HUES48 (cell line): ENCODE measurements at regions not wholly inside any gene's neighbourhood (a gene's known extent, or its start where the extent isn't known, plus 50 kb on each side); places are given as distances from the start of the nearest gene placed in this dataset.

Experiments
- H3K27ac ChIP-seq: one replicate; pipeline ENCODE4 v1.7.0; 2013; ENCODE audit warnings: low read depth, low read length, inconsistent platforms
- H3K27me3 ChIP-seq: 2 replicates; pipeline ENCODE4 v1.6.1; 2013; ENCODE audit warnings: mild to moderate bottlenecking, low read length; ENCODE audit not compliant: control insufficient read depth, insufficient read depth
- H3K36me3 ChIP-seq: 2 replicates; pipeline ENCODE4 v1.6.1; 2013; ENCODE audit warnings: low read length; ENCODE audit not compliant: control insufficient read depth, insufficient read depth
- H3K4me1 ChIP-seq: 2 replicates; pipeline ENCODE4 v1.6.1; 2013; ENCODE audit warnings: mild to moderate bottlenecking, low read length; ENCODE audit not compliant: control insufficient read depth, insufficient read depth
- H3K4me3 ChIP-seq: 2 replicates; pipeline ENCODE4 v1.5.1; 2013; ENCODE audit warnings: mild to moderate bottlenecking, low read depth, low read length
- H3K9ac ChIP-seq: 2 replicates; pipeline ENCODE4 v1.6.1; 2013; ENCODE audit warnings: mild to moderate bottlenecking, low read depth, low read length, moderate library complexity
- H3K9me3 ChIP-seq: 2 replicates; pipeline ENCODE4 v1.6.1; 2013; ENCODE audit warnings: low read length; ENCODE audit not compliant: control insufficient read depth, insufficient read depth

DNA sequence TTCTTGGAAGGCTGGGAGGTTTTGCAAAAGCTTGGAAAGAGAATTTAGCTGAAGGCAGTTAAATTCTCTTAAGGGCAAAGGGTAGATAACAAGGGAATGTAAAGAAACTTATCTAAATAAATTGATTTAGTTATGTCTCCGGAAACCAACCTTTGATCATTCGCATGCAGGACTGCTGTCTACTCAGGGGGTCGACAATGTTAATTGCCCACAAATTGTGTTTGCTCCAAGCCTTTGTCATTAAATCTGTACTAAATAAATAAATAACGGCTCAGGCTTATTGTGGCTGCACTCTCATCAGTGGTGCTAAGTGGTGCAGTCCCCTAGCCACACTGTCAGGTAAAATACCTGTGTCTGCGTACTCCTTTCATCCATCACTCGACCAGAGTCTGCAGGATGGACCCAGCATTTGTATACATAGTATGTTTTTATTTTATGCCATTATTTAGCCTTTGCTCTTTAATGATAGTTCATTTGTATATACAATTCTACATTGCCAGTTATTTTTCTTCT, 497.4 kb upstream of the RASGRP1 start:
- Histone ChIP-seq H3K36me3 (no peaks in the 10 kb centered on the region), H3K27ac (no peak overlapping the region), H3K4me3 (no peak overlapping the region), H3K9me3 (peaks cover 5% of the 10 kb centered on the region; the same call in 1 of the 2 replicates), H3K9ac (no peak overlapping the region), H3K27me3 (no peaks in the 10 kb centered on the region), H3K4me1 (peaks cover 19% of the 10 kb centered on the region; the same call in 1 of the 2 replicates)

DNA sequence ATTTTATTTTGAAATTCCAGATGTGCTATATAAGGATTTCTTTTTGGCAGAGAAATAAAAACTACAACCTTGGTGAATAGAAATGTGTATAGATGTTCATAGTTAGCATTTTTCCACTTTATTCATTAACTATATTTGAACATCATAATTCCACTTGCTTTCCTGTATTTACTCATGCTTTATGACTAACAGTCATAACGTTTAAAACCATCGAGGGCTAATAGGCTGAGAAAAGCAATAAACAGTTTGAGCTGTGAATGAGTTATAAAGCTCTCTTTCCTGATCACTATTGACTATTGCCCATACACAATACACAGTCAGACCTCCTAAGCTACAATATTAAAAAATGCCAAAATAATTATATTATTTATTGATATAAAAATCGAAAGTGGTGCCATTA, 502.1 kb upstream of the RASGRP1 start:
- Histone ChIP-seq H3K9me3 (peaks cover 5% of the 10 kb centered on the region; the same call in 1 of the 2 replicates), H3K27ac (no peak overlapping the region), H3K4me1 (peaks cover 10% of the 10 kb centered on the region; the same call in 1 of the 2 replicates), H3K4me3 (no peak overlapping the region), H3K27me3 (no peaks in the 10 kb centered on the region), H3K9ac (no peak overlapping the region), H3K36me3 (no peaks in the 10 kb centered on the region)

DNA sequence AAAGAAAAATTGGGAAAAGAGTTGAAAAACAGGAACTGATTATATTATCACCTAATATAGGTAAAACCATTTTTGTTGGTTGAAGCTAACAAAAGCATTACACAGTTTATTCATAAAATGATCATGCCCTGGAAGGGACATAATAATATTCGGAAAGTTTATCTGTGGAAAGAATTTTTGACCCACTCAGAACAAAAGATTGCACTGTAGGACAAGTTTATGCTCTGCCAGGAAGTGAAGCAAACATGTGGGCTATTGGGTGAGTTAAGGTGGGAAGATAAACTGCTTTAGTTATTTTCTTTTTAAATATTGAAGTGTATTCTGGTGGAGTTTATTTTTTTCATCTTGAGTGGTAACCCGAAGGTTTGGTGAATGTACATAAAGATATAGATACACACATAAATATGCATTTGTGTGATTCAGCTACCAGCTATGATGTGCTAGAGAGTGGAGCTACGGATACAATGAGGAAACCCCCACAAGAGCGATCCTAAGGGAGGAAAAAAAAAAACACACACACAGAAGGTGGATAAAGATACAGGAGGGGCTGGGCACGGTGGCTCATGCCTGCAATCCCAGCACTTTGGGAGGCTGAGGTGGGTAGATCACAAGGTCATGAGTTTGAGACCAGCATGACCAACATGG, 506.4 kb upstream of the THBS1 start:
- Histone ChIP-seq H3K4me1 (no peaks in the 10 kb centered on the region), H3K9me3 (no peaks in the 10 kb centered on the region), H3K9ac (no peak overlapping the region), H3K27me3 (no peaks in the 10 kb centered on the region), H3K4me3 (no peak overlapping the region), H3K36me3 (no peaks in the 10 kb centered on the region), H3K27ac (no peak overlapping the region)

DNA sequence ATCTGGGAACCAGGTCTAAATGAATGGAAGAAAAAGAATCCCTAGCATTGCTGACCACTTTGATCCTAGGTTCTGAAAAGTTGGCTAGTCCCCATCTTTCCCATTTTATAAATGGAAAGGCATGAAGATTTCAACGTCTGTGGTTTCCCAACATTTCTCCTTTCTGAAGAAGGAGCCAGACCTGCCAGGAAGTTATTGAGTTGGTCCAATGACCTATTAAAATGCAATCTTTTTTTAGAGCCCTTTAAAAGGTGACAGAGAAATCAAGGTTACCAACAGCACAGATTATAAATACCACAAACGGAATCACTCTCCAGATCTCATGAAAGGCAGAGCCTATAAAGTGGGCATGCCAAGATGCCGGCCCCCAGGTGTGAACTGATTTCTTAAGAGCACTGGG, 505.6 kb upstream of the THBS1 start:
- no peak overlapping the region for H3K9ac ChIP-seq
- no peak overlapping the region for H3K4me3 ChIP-seq

DNA sequence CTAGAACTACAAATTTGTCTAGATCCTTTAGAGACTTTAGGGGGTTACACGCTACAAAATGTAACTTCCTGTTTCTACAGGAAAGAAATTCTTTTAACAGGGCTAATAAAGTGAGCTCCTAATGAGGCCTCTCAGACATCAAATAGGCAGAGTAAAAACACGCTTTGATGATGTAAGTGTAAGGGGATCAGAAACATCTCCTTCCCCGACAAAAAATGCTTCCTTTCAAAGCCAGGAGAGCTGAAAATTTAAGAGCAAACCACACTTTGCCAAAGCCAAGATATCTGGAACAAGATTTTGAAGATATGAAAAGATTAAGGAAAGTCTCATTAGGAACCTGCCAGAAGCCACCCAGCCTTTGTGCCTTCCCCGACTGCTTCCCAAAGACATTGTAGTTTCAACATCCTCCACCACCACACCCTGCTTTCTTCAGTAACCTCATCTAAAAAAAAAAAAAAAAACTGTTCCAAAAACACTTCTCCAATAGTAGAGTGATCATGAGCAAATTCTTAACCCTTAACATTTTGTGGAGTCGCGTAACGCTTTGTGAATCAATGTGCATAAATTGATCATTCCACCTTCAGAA, 505.0 kb upstream of the THBS1 start:
- H3K9me3 ChIP-seq = no peaks in the 10 kb centered on the region
- no peak overlapping the region for H3K9ac ChIP-seq
- no peaks in the 10 kb centered on the region for H3K27me3 ChIP-seq
- H3K27ac ChIP-seq = no peak overlapping the region
- no peaks in the 10 kb centered on the region for H3K36me3 ChIP-seq
- H3K4me3 ChIP-seq = no peak overlapping the region
- H3K4me1 ChIP-seq = no peaks in the 10 kb centered on the region

More for the DNA sequence above, 505.6 kb upstream of the THBS1 start:
- Histone ChIP-seq H3K27me3 (no peaks in the 10 kb centered on the region), H3K36me3 (no peaks in the 10 kb centered on the region), H3K9me3 (no peaks in the 10 kb centered on the region), H3K27ac (no peak overlapping the region), H3K4me1 (no peaks in the 10 kb centered on the region)

DNA sequence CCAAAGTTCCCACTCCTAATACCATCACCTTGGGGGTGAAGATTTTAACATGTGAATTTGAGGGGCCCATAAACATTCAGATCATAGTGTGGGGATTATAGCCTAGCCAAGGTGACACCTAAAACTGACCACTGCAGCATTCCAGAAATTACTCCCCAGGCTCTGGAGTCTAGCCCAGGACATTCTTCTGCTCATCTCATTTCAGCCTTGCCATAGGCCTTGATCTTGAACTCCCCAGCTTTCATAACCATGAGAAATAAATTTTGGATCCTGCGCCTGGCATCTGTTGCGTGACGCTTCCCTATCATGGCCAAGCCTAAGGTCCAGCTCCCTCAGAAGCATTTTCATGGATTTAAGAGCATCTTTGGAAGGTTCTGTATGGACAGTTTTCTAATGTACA, 502.9 kb upstream of the THBS1 start:
- Histone ChIP-seq H3K4me1 (no peaks in the 10 kb centered on the region), H3K27me3 (no peaks in the 10 kb centered on the region), H3K4me3 (no peak overlapping the region), H3K36me3 (no peaks in the 10 kb centered on the region), H3K9me3 (no peaks in the 10 kb centered on the region), H3K27ac (no peak overlapping the region), H3K9ac (no peak overlapping the region)

DNA sequence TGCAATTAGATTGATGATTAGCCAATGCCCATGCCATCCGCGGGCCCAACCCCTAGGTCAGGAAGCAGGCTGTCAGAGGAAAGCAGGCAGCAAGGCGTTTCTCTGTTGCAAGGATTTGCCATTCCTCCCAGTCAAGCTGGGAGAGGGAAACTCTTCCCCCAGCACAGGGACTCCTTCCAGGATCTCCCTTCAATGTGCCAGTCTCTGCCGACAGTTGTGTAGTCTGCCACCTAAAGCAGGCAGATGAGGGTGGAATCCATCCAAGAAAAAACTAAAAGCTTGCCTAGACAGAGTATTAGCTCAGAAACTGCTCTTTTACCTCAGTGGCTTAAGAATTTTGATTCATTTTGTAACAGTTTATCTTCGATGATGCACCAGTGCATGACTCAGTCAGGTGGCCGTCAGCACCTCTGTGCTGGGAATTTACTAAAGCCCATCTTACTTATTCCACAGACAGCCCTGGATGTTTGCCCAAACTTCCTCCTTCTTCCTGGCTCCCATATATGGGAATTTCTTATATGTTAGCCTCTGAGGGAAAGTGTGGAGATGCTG, 501.5 kb upstream of the THBS1 start:
- H3K36me3 ChIP-seq = no peaks in the 10 kb centered on the region
- H3K27ac ChIP-seq = no peak overlapping the region
- H3K4me3 ChIP-seq = no peak overlapping the region
- H3K9me3 ChIP-seq = no peaks in the 10 kb centered on the region
- no peaks in the 10 kb centered on the region for H3K4me1 ChIP-seq
- no peaks in the 10 kb centered on the region for H3K27me3 ChIP-seq
- no peak overlapping the region for H3K9ac ChIP-seq

DNA sequence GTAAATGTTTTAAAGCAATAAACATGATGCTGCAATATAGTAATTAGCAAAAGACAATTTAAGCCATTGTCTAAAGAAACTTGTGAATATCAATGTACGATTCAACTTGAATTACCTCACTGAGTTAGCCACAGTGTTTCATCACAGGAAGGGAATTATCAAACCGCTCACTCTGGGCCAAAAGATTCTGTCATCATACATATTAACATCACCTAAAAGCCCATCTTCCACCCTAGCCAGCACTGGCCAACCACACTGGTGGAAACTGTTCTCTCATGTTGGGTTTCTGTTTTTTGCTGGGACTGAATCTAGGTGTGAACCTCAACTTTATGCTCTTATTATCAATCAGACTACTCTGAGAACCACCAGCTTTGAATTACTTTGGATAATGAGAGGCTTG, 497.7 kb upstream of the THBS1 start:
- Histone ChIP-seq H3K4me1 (no peaks in the 10 kb centered on the region), H3K4me3 (no peak overlapping the region), H3K27ac (no peak overlapping the region), H3K9ac (no peak overlapping the region), H3K27me3 (no peaks in the 10 kb centered on the region), H3K9me3 (no peaks in the 10 kb centered on the region), H3K36me3 (no peaks in the 10 kb centered on the region)

DNA sequence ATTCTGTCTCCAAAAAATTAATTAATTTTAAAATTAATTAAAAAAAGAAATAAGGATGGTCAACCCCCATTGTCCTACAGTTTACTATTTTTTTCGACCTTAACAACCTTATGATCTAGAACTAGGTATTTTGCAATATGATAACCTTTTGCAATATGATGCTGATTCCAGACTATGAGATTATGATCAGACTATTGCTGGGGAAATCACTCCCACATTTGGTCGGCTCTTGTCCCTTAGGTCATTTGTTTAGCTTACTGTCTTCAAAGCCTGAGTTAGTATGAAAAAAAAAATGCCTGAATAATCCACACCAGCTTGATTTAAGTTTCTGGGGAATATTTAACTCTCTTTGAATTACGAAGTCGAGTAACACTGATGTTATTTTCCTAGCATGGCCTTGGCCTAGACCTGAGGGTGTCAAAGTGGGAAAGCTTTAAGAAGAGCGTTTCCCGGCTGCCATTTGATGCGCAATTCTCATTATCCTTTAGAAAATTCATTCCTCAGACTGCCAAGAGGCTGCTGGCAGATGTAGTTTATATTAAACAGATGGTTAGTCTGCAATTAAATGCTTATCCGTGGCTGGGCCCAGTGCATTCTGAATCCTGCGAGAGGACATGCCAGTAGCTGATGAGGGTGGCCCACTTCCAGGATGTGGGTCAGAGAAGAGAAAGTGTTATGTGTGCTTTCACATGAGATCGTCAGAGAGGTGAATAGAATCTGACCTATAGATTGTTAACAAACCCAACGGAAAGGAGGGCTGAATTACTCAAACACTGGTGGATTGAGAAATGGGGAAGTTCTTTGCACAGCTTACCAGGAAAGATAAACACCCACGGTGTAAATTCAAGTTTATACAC, 496.0 kb upstream of the THBS1 start:
- H3K27me3 ChIP-seq = no peaks in the 10 kb centered on the region
- no peaks in the 10 kb centered on the region for H3K9me3 ChIP-seq
- H3K4me3 ChIP-seq = no peak overlapping the region
- peaks cover 9% of the 10 kb centered on the region for H3K4me1 ChIP-seq
- H3K9ac ChIP-seq = no peak overlapping the region
- no peak overlapping the region for H3K27ac ChIP-seq
- no peaks in the 10 kb centered on the region for H3K36me3 ChIP-seq

DNA sequence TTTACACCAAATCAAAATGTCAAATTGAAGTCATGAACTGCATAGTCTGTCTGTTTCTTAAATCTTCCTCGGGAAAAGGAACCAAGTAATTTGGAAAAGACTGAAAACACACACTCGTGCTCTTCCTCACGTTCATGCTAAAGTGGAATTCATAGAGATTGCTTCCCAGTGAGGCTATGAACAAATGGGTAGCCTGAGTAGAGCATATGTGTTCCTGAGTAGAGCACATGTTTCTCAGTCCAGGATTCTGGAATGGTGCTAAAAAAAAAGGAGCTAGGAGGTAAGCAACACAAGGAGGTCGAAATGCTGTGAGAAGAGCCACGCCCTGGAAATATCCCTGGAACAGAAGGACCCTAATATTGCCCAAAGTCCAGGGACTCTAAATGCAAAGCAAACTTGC, 494.2 kb upstream of the THBS1 start:
- Histone ChIP-seq H3K4me3 (no peak overlapping the region), H3K9ac (no peak overlapping the region), H3K27ac (no peak overlapping the region), H3K4me1 (peaks cover 9% of the 10 kb centered on the region), H3K9me3 (no peaks in the 10 kb centered on the region), H3K27me3 (no peaks in the 10 kb centered on the region), H3K36me3 (no peaks in the 10 kb centered on the region)
